RPMI8226 (cell line): ENCODE measurements at regions not wholly inside any gene's neighbourhood (a gene's known extent, or its start where the extent isn't known, plus 50 kb on each side); places are given as distances from the start of the nearest gene placed in this dataset.
"Not testable (repeated sequence)": the region's sequence is repeated elsewhere in the genome, so short reads cannot be mapped to it uniquely, and the experiment has no call there.

ENCODE experiments used
- DNase-seq: peaks from one replicate; pipeline ENCODE4 v3.0.0-alpha.2; 2015

- DNase-seq, result no peak
Measured at GRCh38 chr1:112105557-112105956, 116.1 kb upstream of the KCND3 start.

GRCh38 chr1:112110031-112110430 lies 120.6 kb upstream of the KCND3 start:
- DNase-seq, result no peak

- no peak for DNase-seq
Measured at GRCh38 chr1:112111734-112112133, 122.3 kb upstream of the KCND3 start.

GRCh38 chr1:112114540-112114939 lies 125.1 kb upstream of the KCND3 start:
- DNase-seq, result no peak

GRCh38 chr1:112126598-112126997 lies 137.1 kb upstream of the KCND3 start:
- DNase-seq, result no peak

GRCh38 chr1:112127606-112128005 lies 138.1 kb upstream of the KCND3 start:
- not testable (repeated sequence) for DNase-seq

- no peak for DNase-seq
Measured at GRCh38 chr1:112133487-112133886, 144.0 kb upstream of the KCND3 start.

GRCh38 chr1:112140743-112141142 lies 151.3 kb upstream of the KCND3 start:
- DNase-seq, result no peak

GRCh38 chr1:112141301-112141700 lies 151.8 kb upstream of the KCND3 start:
- DNase-seq, result no peak

GRCh38 chr1:112141923-112142322 lies 152.5 kb upstream of the KCND3 start:
- DNase-seq, result no peak

- DNase-seq, result no peak
Measured at GRCh38 chr1:112143871-112144441, 154.5 kb upstream of the KCND3 start.

GRCh38 chr1:112144733-112145426 lies 155.4 kb upstream of the KCND3 start:
- no peak for DNase-seq

- DNase-seq, result no peak
Measured at GRCh38 chr1:112146201-112146715, 156.8 kb upstream of the KCND3 start.

- not testable (repeated sequence) for DNase-seq
Measured at GRCh38 chr1:112160214-112160613, 170.7 kb upstream of the KCND3 start.

GRCh38 chr1:112165375-112165774 lies 175.9 kb upstream of the KCND3 start:
- no peak for DNase-seq

- DNase-seq, result no peak
Measured at GRCh38 chr1:112169517-112169916, 180.0 kb upstream of the KCND3 start.

- peak; percentile 5 for DNase-seq
Measured at GRCh38 chr1:112172294-112172882, 182.9 kb upstream of the KCND3 start.

- no peak for DNase-seq
Measured at GRCh38 chr1:112177314-112177713, 187.8 kb upstream of the KCND3 start.

- DNase-seq, result no peak
Measured at GRCh38 chr1:112188611-112189010, 199.1 kb upstream of the KCND3 start.

- DNase-seq, result no peak
Measured at GRCh38 chr1:112196008-112196588, 199.9 kb upstream of the CTTNBP2NL start.

GRCh38 chr1:112196731-112197130 lies 199.3 kb upstream of the CTTNBP2NL start:
- no peak for DNase-seq

- no peak for DNase-seq
Measured at GRCh38 chr1:112209493-112209892, 186.5 kb upstream of the CTTNBP2NL start.

- no peak for DNase-seq
Measured at GRCh38 chr1:112219267-112219666, 176.7 kb upstream of the CTTNBP2NL start.

- no peak for DNase-seq
Measured at GRCh38 chr1:112230232-112230631, 165.8 kb upstream of the CTTNBP2NL start.
